Kidney (tissue), 13 donors: ENCODE measurements at regions not wholly inside any gene's neighbourhood (a gene's known extent, or its start where the extent isn't known, plus 50 kb on each side); places are given as distances from the start of the nearest gene placed in this dataset.

ENCODE experiments used
- DNase-seq, 5 donors: peaks; one replicate each; pipeline ENCODE4 v3.0.0-alpha.2; 2013 to 2020
- FAIRE-seq: peaks from 2 replicates; lab custom pipeline; 2012; peaks lifted over from hg19 to GRCh38; lab: Jason Lieb, UNC
- H3K27ac ChIP-seq, 2 donors: one replicate each; pipeline ENCODE4 v1.7.0; 2013; ENCODE audit warnings: low read depth in 2 of 2, low read length in 2 of 2, inconsistent platforms in 1 of 2
- H3K27me3 ChIP-seq: one replicate; pipeline ENCODE4 v1.7.1; 2013; ENCODE audit warnings: low read length, inconsistent platforms; ENCODE audit not compliant: control insufficient read depth, insufficient read depth
- H3K36me3 ChIP-seq, 3 donors: one replicate each; pipeline versions ENCODE4 v1.7.0 to v1.7.1; 2013; ENCODE audit warnings: low read length in 3 of 3, control low read depth in 1 of 3, inconsistent platforms in 1 of 3; ENCODE audit not compliant: insufficient read depth in 3 of 3, control insufficient read depth in 2 of 3
- H3K4me1 ChIP-seq, 3 donors: one replicate each; pipeline versions ENCODE4 v1.7.0 to v1.7.1; 2013; ENCODE audit warnings: low read length in 3 of 3, inconsistent platforms in 1 of 3, low read depth in 1 of 3; ENCODE audit not compliant: control insufficient read depth in 2 of 3, insufficient read depth in 2 of 3
- H3K4me3 ChIP-seq, 3 donors: one replicate each; pipeline versions ENCODE4 v1.7.0 to v1.8.1; 2013; ENCODE audit warnings: low read length in 3 of 3, control low read depth in 1 of 3, inconsistent platforms in 1 of 3
- H3K9ac ChIP-seq, 3 donors: one replicate each; pipeline versions ENCODE4 v1.7.0 to v1.7.1; 2013; ENCODE audit warnings: low read length in 3 of 3, control low read depth in 1 of 3, inconsistent platforms in 1 of 3
- H3K9me3 ChIP-seq, 3 donors: one replicate each; pipeline versions ENCODE4 v1.7.0 to v1.7.1; 2013; ENCODE audit warnings: low read length in 3 of 3, control low read depth in 1 of 3, inconsistent platforms in 1 of 3; ENCODE audit not compliant: control insufficient read depth in 2 of 3, insufficient read depth in 1 of 3
- intact Hi-C: fragments of 100-400 bp; cut with DNase I; formaldehyde crosslinking; loops from one replicate; pipeline ENCODE4 v1.11.1; 2022
- TF ChIP-seq, protein P1 (sequence below): IDR thresholded peaks from 3 replicates; pipeline ENCODE4 v1.5.1; 2012; ENCODE audit warnings: mild to moderate bottlenecking, moderate library complexity, borderline replicate concordance; ENCODE audit not compliant: insufficient read depth; ENCODE audit errors: extremely low read depth
- donor health status: control.
- donor health status: control.
- donor health status: control.
- donor health status: control.
- donor health status: control.
- donor health status: DM: yes; HTN: yes; CAD: no.
- donor health status: Normal renal cell carcinoma (clear cell type).

GRCh38 chr18:45169610-45170009 is 445.7 kb upstream of the SLC14A2 start:
- DNase-seq (no peak), FAIRE-seq (no peak)
- Histone ChIP-seq H3K4me1 (peaks cover 0 to 5% (median 1%) of the 10 kb centered on the region in 3 donors), H3K27me3 (no peaks in the 10 kb centered on the region), H3K9ac (no peak overlapping the region), H3K9me3 (no peaks in the 10 kb centered on the region), H3K36me3 (no peaks in the 10 kb centered on the region), H3K4me3 (no peak overlapping the region), H3K27ac (no peak overlapping the region)
- intact Hi-C loops: no loop called here
- TF ChIP-seq, protein P1, sequence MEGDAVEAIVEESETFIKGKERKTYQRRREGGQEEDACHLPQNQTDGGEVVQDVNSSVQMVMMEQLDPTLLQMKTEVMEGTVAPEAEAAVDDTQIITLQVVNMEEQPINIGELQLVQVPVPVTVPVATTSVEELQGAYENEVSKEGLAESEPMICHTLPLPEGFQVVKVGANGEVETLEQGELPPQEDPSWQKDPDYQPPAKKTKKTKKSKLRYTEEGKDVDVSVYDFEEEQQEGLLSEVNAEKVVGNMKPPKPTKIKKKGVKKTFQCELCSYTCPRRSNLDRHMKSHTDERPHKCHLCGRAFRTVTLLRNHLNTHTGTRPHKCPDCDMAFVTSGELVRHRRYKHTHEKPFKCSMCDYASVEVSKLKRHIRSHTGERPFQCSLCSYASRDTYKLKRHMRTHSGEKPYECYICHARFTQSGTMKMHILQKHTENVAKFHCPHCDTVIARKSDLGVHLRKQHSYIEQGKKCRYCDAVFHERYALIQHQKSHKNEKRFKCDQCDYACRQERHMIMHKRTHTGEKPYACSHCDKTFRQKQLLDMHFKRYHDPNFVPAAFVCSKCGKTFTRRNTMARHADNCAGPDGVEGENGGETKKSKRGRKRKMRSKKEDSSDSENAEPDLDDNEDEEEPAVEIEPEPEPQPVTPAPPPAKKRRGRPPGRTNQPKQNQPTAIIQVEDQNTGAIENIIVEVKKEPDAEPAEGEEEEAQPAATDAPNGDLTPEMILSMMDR: no peak

GRCh38 chr18:45171679-45172191 is 443.5 kb upstream of the SLC14A2 start:
- intact Hi-C loops: no loop called here
- no peak overlapping the region for H3K4me3 ChIP-seq
- no peaks in the 10 kb centered on the region for H3K27me3 ChIP-seq
- no peaks in the 10 kb centered on the region for H3K9me3 ChIP-seq
- TF ChIP-seq, protein P1: no peak
- H3K27ac ChIP-seq: no peak overlapping the region
- H3K9ac ChIP-seq: no peak overlapping the region
- peaks cover 0 to 5% (median 3%) of the 10 kb centered on the region in 3 donors for H3K4me1 ChIP-seq
- no peaks in the 10 kb centered on the region for H3K36me3 ChIP-seq
- FAIRE-seq (no peak), DNase-seq (no peak)

- Histone ChIP-seq H3K27ac (no peak overlapping the region), H3K36me3 (no peaks in the 10 kb centered on the region)
- TF ChIP-seq, protein P1: no peak
Observed at GRCh38 chr18:45173327-45173726, 441.9 kb upstream of the SLC14A2 start.

More at GRCh38 chr18:45173327-45173726, 441.9 kb upstream of the SLC14A2 start:
- intact Hi-C loops: no loop called here
- peaks cover 0 to 5% (median 3%) of the 10 kb centered on the region in 3 donors for H3K4me1 ChIP-seq
- no peaks in the 10 kb centered on the region for H3K9me3 ChIP-seq
- FAIRE-seq (no peak), DNase-seq (peak in 1 of 5 donors; percentile 18)
- no peak overlapping the region for H3K9ac ChIP-seq
- no peak overlapping the region for H3K4me3 ChIP-seq
- no peaks in the 10 kb centered on the region for H3K27me3 ChIP-seq
